ENCODE measurements at regions not wholly inside any gene's neighbourhood (a gene's known extent, or its start where the extent isn't known, plus 50 kb on each side); places are given as distances from the start of the nearest gene placed in this dataset.

DNA sequence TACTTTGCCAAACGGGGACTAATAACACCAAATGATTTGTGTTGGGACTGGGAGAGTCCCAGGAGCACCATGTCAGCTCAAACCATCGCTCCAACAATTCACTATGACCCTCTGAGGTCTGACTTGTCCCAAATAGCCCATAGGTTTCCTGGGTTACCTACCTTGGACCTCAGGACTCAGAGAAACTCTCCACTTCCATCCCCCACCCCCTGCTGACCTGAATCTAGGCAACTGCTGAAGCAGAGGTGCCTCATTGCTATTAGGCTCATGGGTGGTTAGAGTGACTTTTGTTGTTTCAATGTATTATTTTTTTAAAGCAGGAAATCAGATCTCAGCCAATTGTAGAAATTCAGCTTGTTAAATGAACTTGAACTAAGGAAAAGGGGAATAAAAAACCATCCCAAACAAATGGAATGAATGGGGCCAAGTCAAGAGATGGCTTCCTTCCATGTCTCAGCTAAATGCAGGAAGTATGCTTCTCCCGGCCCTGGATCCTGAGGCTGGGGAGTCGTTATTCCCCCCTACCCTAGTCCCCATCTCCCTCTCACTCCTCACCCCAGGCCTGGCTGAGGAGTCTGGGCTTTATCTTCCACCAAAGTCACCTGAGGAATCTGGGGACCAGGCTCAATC lies 80.9 kb upstream of the SLC24A4 start:
- BruUV-seq (replicated peaks) = no TSS peak
- H3K4me2 ChIP-seq (ENCODE audit: insufficient read depth, low read length) = no peak overlapping the region
- H3K9me3 ChIP-seq (replicated peaks; ENCODE audit: control insufficient read depth, insufficient read depth, low read depth, low read length) = no peaks in the 10 kb centered on the region
- no peak overlapping the region for H3K27ac ChIP-seq (ENCODE audit: extremely low read depth, low read depth, low read length)
- ChIA-PET POLR2A (no interaction called here), CTCF (ENCODE audit: low intra/inter-chr PET ratio) (no interaction called here)
- in situ Hi-C loops (cut with MboI) (no loop called here), intact Hi-C loops (cut with micrococcal nuclease) (no loop called here)
- no peak overlapping the region for H3K4me3 ChIP-seq
- no peak overlapping the region for H2AFZ ChIP-seq (ENCODE audit: low read depth, low read length)
- H3K9me1 ChIP-seq (ENCODE audit: control insufficient read depth, insufficient read depth, low read length) = no peaks in the 10 kb centered on the region
- H3K9ac ChIP-seq (ENCODE audit: insufficient read depth in 1 of 2, low read depth in 2 of 2, low read length in 2 of 2) = no peak overlapping the region
- no peak for DNase-seq (ENCODE audit: extremely low read depth in 1 of 4, low spot score in 3 of 4)
- H4K20me1 ChIP-seq (replicated peaks; ENCODE audit: control insufficient read depth, insufficient read depth, low read length) = no peaks in the 10 kb centered on the region
- no peaks in the 10 kb centered on the region for H3K79me2 ChIP-seq (ENCODE audit: control insufficient read depth, insufficient read depth, low read length)
- H3K4me1 ChIP-seq (replicated peaks in 1 of 2; ENCODE audit: control insufficient read depth in 2 of 2, insufficient read depth in 2 of 2, low read length in 2 of 2) = no peaks in the 10 kb centered on the region
- H3K36me3 ChIP-seq (ENCODE audit: control insufficient read depth, insufficient read depth, low read length) = no peaks in the 10 kb centered on the region
- H3K27me3 ChIP-seq (ENCODE audit: control insufficient read depth in 2 of 2, insufficient read depth in 2 of 2, low read length in 2 of 2) = peaks cover 0 to 13% of the 10 kb centered on the region in 2 experiments; a peak in 1 of 5 replicates
- ATAC-seq = no peak
- no peak for FAIRE-seq
- 0% methylated on average over 4 of the region's 4 CpGs for WGBS (ENCODE audit: insufficient coverage, low coverage, missing lambda C conversion rate)
- TF ChIP-seq, protein P1, sequence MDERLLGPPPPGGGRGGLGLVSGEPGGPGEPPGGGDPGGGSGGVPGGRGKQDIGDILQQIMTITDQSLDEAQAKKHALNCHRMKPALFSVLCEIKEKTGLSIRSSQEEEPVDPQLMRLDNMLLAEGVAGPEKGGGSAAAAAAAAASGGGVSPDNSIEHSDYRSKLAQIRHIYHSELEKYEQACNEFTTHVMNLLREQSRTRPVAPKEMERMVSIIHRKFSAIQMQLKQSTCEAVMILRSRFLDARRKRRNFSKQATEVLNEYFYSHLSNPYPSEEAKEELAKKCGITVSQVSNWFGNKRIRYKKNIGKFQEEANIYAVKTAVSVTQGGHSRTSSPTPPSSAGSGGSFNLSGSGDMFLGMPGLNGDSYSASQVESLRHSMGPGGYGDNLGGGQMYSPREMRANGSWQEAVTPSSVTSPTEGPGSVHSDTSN (CRISPR knock-in tag; IDR thresholded peaks at IDR 0.05; ENCODE audit: low read depth) = no peak
- TF ChIP-seq, protein P1 (tag; conservative IDR thresholded peaks at IDR 0.05; ENCODE audit: low read depth) = no peak
- TF ChIP-seq SRSF9 (IDR thresholded peaks at IDR 0.05; ENCODE audit: borderline replicate concordance, low read depth, low read length) = no peak
- TF ChIP-seq, protein P2, sequence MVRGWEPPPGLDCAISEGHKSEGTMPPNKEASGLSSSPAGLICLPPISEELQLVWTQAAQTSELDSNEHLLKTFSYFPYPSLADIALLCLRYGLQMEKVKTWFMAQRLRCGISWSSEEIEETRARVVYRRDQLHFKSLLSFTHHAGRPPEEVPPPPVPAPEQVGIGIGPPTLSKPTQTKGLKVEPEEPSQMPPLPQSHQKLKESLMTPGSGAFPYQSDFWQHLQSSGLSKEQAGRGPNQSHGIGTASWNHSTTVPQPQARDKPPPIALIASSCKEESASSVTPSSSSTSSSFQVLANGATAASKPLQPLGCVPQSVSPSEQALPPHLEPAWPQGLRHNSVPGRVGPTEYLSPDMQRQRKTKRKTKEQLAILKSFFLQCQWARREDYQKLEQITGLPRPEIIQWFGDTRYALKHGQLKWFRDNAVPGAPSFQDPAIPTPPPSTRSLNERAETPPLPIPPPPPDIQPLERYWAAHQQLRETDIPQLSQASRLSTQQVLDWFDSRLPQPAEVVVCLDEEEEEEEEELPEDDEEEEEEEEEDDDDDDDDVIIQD (CRISPR knock-in tag; IDR thresholded peaks at IDR 0.05) = no peak
- TF ChIP-seq RFX5 (IDR thresholded peaks at IDR 0.05; ENCODE audit: low read depth, low read length) = no peak
- no peak for TF ChIP-seq RAD21 (CRISPR knock-in tag; conservative IDR thresholded peaks at IDR 0.05 in 1 of 2, IDR thresholded peaks at IDR 0.05 in 1 of 2)
- TF ChIP-seq, protein P3, sequence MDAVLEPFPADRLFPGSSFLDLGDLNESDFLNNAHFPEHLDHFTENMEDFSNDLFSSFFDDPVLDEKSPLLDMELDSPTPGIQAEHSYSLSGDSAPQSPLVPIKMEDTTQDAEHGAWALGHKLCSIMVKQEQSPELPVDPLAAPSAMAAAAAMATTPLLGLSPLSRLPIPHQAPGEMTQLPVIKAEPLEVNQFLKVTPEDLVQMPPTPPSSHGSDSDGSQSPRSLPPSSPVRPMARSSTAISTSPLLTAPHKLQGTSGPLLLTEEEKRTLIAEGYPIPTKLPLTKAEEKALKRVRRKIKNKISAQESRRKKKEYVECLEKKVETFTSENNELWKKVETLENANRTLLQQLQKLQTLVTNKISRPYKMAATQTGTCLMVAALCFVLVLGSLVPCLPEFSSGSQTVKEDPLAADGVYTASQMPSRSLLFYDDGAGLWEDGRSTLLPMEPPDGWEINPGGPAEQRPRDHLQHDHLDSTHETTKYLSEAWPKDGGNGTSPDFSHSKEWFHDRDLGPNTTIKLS (IDR thresholded peaks at IDR 0.05; ENCODE audit: borderline replicate concordance, low read depth) = no peak
- no peak for TF ChIP-seq GABPB2 (CRISPR knock-in tag; conservative IDR thresholded peaks at IDR 0.05)
- no peak for TF ChIP-seq DIDO1 (tag; IDR thresholded peaks at IDR 0.05; ENCODE audit: low read depth)
- TF ChIP-seq ZNF785 (CRISPR knock-in tag; IDR thresholded peaks at IDR 0.05) = no peak
- no peak for TF ChIP-seq E2F3 (CRISPR knock-in tag; IDR thresholded peaks at IDR 0.05)
- no peak for TF ChIP-seq SIX5 (IDR thresholded peaks at IDR 0.05; ENCODE audit: borderline replicate concordance in 1 of 2, insufficient read depth in 1 of 2, low read depth in 1 of 2, low read length in 2 of 2)
- TF ChIP-seq, protein P4, sequence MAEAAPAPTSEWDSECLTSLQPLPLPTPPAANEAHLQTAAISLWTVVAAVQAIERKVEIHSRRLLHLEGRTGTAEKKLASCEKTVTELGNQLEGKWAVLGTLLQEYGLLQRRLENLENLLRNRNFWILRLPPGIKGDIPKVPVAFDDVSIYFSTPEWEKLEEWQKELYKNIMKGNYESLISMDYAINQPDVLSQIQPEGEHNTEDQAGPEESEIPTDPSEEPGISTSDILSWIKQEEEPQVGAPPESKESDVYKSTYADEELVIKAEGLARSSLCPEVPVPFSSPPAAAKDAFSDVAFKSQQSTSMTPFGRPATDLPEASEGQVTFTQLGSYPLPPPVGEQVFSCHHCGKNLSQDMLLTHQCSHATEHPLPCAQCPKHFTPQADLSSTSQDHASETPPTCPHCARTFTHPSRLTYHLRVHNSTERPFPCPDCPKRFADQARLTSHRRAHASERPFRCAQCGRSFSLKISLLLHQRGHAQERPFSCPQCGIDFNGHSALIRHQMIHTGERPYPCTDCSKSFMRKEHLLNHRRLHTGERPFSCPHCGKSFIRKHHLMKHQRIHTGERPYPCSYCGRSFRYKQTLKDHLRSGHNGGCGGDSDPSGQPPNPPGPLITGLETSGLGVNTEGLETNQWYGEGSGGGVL (CRISPR knock-in tag; IDR thresholded peaks at IDR 0.05) = no peak
- TF ChIP-seq HNRNPK (IDR thresholded peaks at IDR 0.05; ENCODE audit: low read depth, low read length, poor library complexity, severe bottlenecking) = no peak
- no peak for TF ChIP-seq TARDBP (IDR thresholded peaks at IDR 0.05)

All from K562 (cell line).